ENCODE measurements at regions not wholly inside any gene's neighbourhood (a gene's known extent, or its start where the extent isn't known, plus 50 kb on each side); places are given as distances from the start of the nearest gene placed in this dataset.

- TF ChIP-seq ZNF460 (CRISPR knock-in tag; IDR thresholded peaks at IDR 0.05; ENCODE audit: borderline replicate concordance), result no peak
- no peak for TF ChIP-seq ZNF800 (CRISPR knock-in tag; IDR thresholded peaks at IDR 0.05)
- TF ChIP-seq ATM (IDR thresholded peaks at IDR 0.05; ENCODE audit: borderline replicate concordance), result no peak
These were observed 323.4 kb downstream of the PIK3R1 start (continued) for GRCh38 chr5:68538814-68539420.

GRCh38 chr5:68540798-68541590, 325.4 kb downstream of the PIK3R1 start:
- intact Hi-C loops (cut with micrococcal nuclease; ENCODE audit: unreplicated experiment), result no loop called here
- Histone ChIP-seq H3K9ac (ENCODE audit: insufficient read depth, low read depth, low read length) (no peak overlapping the region), H3K79me2 (ENCODE audit: insufficient read depth, low read length) (no peaks in the 10 kb centered on the region), H3K27me3 (ENCODE audit: control insufficient read depth in 1 of 2, insufficient read depth in 2 of 2, low read length in 2 of 2) (peaks cover 0 to 11% of the 10 kb centered on the region in 2 experiments; a peak in 2 of 5 replicates), H3K4me2 (ENCODE audit: low read depth, low read length) (no peak overlapping the region), H4K20me1 (ENCODE audit: insufficient read depth, low read length) (no peaks in the 10 kb centered on the region), H3K4me3 (replicated peaks in 1 of 3; ENCODE audit: insufficient read depth in 1 of 3, low read depth in 2 of 3, low read length in 3 of 3) (no peak overlapping the region), H3K9me3 (ENCODE audit: low read length) (no peaks in the 10 kb centered on the region), H2AFZ (ENCODE audit: low read length) (no peak overlapping the region), H3K36me3 (replicated peaks in 1 of 2; ENCODE audit: control insufficient read depth in 1 of 2, insufficient read depth in 2 of 2, low read length in 2 of 2) (no peaks in the 10 kb centered on the region), H3K4me1 (ENCODE audit: insufficient read depth, low read length) (no peaks in the 10 kb centered on the region), H3K27ac (ENCODE audit: extremely low read length, insufficient read depth, low read length) (no peak overlapping the region)
- no peak for ATAC-seq
- no peak for DNase-seq (ENCODE audit: low spot score)
- CTCF ChIA-PET (ENCODE audit: low intra/inter-chr PET ratio, low total read pairs), result no interaction called here
- no peak for FAIRE-seq
- POLR2A ChIA-PET, result no interaction called here
- TF ChIP-seq XRCC5 (optimal IDR thresholded peaks at IDR 0.05; ENCODE audit: low read length), result no peak
- TF ChIP-seq SMAD1 (CRISPR knock-in tag; IDR thresholded peaks at IDR 0.05; ENCODE audit: borderline replicate concordance, low read depth), result no peak
- no peak for TF ChIP-seq KMT2A (CRISPR knock-in tag; IDR thresholded peaks at IDR 0.05)
- no peak for TF ChIP-seq USF2 (IDR thresholded peaks at IDR 0.05; ENCODE audit: low read depth, low read length)
- TF ChIP-seq USF2 (CRISPR knock-in tag; IDR thresholded peaks at IDR 0.05; ENCODE audit: borderline replicate concordance), result no peak
- BruUV-seq (replicated peaks), result no TSS peak
- 29% methylated on average over 9 of the region's 9 CpGs for WGBS (ENCODE audit: low lambda C conversion rate)
- in situ Hi-C loops (cut with HindIII; ENCODE audit: extremely low pct_ligation_motif_present, low pct_unique_long_range_greater_than_20kb), result no loop called here

Data from HepG2 (cell line).